ENCODE measurements at regions not wholly inside any gene's neighbourhood (a gene's known extent, or its start where the extent isn't known, plus 50 kb on each side); places are given as distances from the start of the nearest gene placed in this dataset.

- TF ChIP-seq ZNF589 (CRISPR knock-in tag; IDR thresholded peaks at IDR 0.05; ENCODE audit: low read depth) (no peak), TAF15 (IDR thresholded peaks at IDR 0.05; ENCODE audit: low read depth, low read length) (no peak), FOXK2 (conservative IDR thresholded peaks at IDR 0.05 in 1 of 2, IDR thresholded peaks at IDR 0.05 in 1 of 2; ENCODE audit: low read depth in 2 of 2) (no peak), ZNF140 (CRISPR knock-in tag; IDR thresholded peaks at IDR 0.05) (no peak), BACH1 (tag; IDR thresholded peaks at IDR 0.05) (no peak), POLR2A (conservative IDR thresholded peaks at IDR 0.05) (no peak)
Observed at GRCh38 chr13:90412980-90413379, 934.5 kb upstream of the MIR17HG start.

Measured in K562 (cell line).